LoVo (cell line): ENCODE measurements at regions not wholly inside any gene's neighbourhood (a gene's known extent, or its start where the extent isn't known, plus 50 kb on each side); places are given as distances from the start of the nearest gene placed in this dataset.

Source experiments
- DNase-seq: peaks from one replicate; pipeline ENCODE4 v3.0.0-alpha.2; 2016; ENCODE audit warnings: low spot score

DNA sequence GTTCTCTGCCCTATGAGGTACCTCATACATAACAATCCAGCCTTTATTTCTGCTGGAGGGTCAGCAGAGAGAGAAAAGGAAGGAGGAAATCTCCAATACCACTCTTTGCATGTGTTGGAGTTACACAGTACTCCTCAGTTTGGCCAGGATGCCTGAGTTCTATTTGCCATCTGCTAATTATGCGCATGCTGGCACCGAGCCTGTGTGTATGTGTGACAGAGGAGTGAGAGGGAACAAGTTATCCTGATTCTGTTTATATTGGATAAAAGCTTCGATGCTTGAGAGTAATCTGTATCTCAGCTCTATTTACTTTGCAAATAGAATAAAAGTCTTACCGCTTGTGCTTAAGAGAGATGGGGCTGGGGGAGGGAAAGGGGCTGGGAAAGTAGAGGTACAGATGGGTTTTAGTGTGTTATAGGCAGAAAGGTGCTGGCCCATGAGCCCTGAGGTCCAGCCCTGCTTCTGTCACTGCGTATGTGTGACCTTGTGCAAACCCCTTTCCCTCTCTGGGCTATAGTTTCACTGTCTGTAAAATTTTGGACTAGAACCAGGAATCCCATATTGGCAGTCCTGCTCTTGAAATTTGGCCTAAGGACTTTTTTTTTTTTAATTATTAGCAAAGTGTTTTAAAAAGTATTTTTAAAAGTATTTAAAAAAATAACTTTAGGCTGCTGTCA, 54.5 kb upstream of the PLXNA2 start:
- DNase-seq = no peak

GRCh38 chr1:208300084-208300770, 56.0 kb upstream of the PLXNA2 start:
- DNase-seq = no peak

GRCh38 chr1:208302699-208303238, 58.6 kb upstream of the PLXNA2 start:
- no peak for DNase-seq

GRCh38 chr1:208303743-208304712, 59.8 kb upstream of the PLXNA2 start:
- DNase-seq = no peak

DNA sequence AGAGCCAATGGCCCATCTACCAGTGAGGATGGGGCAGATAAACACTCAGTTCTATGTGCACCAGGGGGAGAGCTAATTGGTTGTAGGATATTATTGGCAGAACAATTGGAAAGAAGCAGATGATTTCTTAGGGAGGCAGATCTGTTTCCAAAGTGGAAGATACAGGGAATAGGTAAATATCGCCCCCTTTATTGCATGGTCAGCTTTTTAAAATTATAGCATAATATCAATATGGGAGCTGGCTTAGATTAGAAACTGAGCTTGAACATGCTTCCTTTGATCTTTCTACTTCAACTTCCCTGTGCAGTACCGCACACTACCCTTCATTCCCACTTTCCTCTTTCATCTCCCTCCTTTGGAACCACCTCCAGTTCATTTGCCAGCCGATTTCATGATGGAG, 64.0 kb upstream of the PLXNA2 start:
- DNase-seq = no peak

DNA sequence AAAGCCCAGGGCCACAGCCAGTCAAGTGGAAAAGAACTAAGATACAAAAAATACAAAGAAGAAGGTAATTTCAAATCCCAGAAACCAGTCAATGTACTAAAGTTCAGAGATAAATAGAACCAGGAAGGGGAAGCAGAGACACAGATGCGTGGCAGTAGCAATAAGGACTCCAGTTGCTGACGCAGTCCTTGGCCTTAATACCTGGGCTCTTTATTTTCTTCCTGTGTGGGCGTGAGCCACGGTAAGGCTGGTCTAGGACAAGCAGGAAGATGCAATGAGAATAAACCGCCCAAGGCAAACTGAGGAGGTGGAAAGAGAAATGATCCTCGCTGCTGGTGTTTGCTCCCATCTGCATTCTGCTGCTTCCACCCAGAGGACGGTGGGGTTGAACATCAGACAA, 65.6 kb upstream of the PLXNA2 start:
- no peak for DNase-seq

GRCh38 chr1:208312706-208313105, 68.5 kb upstream of the PLXNA2 start:
- no peak for DNase-seq

- DNase-seq = no peak
Measured at GRCh38 chr1:208314431-208314830, 70.2 kb upstream of the PLXNA2 start.

- no peak for DNase-seq
Measured at GRCh38 chr1:208318150-208318734, 74.1 kb upstream of the PLXNA2 start.

- no peak for DNase-seq
Measured at GRCh38 chr1:208324005-208324404, 79.8 kb upstream of the PLXNA2 start.

DNA sequence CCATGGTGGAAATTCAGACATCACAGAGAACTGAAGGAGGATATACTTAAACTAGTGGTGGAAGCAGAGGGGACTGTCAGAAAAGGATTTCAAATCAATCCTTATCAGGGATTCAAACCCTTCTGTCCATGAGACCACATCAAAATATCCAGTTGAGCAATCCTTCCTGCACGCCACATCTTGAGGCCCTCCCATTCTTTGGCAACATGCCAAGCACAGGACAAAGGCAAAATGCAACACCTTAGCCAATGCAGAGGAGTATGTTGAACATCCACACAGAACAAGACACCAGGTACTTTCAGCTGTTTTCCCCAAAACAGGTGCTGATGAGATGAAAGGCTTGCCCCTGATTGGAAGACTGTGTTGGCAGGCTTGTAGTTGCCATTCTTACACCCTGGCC, 81.8 kb upstream of the PLXNA2 start:
- DNase-seq = no peak

- DNase-seq = no peak
Measured at GRCh38 chr1:208329300-208329699, 85.1 kb upstream of the PLXNA2 start.

DNA sequence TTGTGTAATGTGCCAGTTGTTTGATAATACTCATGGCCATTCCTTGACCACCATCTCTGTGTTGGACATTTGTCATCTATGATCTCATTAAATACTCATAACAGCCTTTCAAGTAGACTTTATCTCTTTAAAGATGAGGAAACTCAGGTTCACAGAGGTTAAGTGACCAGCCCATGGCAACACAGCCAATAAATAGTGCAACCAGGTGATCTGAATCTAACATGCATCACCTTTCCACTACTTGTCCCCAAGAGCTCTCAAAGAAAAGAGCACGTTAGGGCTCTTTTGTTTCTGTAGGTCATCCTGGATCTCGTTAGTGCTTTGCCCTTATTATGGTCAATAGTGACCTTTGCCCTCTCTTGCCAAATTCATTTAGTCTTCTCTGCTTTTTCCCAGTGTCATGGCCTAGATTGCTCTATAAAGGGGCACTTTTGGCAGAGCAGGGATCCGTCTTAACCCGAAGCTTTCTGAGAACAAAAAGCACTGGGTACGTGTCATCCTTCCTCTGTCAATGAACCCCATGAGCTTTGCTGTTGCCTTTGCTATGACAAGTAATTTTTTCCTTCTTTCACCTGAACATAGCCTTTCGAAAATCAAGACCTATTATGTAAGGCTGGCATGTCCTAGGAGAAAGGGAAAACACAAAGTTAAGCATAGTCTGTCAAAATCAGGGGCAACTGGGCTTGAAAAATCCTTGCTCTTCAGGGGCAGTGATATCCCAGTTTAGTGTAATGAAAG, 88.0 kb upstream of the PLXNA2 start:
- DNase-seq = no peak

DNA sequence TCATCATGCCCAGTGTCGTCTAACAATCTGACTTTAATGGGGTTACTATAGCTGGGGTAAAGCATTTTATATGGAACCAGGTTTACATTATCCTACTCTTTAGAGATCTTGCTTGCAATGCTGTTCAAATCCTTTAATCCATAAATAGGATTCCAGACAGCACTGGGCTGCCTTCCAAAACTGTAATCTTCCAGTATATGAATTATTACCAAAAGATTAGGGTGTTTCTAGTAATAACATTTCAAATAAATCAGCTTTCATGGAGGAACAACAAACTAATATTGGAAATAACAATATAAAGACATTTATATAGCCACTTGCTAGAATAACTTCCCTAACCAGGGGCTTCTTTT, 88.6 kb upstream of the PLXNA2 start:
- DNase-seq = no peak

DNA sequence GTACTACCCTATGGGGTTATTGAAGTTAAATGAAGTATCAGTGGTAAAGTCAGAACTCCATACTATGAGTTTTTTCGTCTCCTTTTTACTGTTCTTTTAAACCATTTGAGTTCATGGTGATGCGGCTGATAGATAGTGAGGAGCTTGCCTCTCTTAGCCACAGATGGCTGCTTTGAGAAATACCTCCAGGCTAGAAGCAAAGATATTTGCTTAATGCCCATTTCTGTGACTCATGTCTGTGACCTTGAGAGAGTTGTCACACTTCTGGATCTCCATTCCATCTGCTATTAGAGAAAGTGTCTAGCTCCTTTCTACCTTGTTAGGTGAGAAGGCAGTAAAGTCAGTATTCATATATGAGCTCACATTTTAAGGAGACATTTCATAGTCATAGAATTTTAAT, 89.5 kb upstream of the PLXNA2 start:
- DNase-seq = no peak

DNA sequence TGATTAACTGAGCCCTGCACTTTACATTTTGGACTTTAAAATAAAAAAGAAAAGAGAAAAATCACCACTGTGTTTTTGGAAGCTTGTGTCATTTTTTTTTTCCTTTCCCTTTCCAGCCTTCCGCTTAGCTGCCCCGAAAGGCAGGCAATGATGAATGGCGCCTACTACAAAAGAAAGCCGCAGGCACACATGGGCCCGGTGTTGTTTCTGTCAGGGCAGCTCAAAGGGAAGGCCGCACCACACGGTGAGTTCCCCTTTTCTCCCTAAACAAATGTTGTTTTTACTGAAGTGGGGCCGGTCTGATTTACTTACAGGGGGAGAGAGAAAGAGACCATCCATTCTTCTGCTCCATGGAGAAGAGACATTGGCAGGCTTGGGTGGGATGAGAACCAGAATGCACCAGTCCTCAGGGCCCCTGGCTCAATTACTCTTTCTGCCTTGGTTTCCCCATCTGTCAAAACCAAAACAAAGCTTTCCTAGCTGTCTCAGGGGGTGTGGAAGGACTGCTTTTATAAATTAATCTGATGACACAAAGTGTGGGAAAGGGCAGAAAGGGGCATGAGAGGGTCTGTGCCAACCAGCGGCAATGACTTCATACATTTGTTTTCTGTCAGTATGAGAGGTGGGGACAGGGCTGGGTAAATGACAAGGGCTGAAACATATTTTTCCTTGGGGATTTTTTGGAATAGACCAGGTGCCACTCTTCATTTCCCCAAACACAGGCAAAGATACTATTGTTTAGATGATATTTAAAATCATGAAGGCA, 91.4 kb upstream of the PLXNA2 start:
- no peak for DNase-seq

GRCh38 chr1:208336137-208336518, 91.9 kb upstream of the PLXNA2 start:
- DNase-seq = no peak

DNA sequence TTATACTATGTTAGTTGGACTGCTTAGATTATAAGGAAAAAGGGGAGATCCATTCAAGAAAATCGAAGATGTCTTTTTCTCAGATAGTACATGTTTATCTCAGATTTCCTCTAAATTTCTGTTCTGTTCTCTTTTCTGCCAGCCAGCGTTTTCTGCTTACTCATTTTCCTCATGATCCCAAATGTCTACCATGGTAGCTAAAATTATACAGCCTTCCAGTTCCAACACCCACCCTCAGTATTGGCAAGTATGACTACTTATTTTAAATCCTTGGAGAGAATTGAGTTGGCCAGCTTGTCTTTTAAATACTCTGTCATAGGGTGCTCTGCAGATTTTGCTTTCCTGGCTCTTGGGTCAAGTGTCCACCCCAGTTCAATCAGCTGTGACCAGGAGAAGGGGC, 95.7 kb upstream of the PLXNA2 start:
- no peak for DNase-seq

GRCh38 chr1:208343226-208343625, 99.0 kb upstream of the PLXNA2 start:
- no peak for DNase-seq

- no peak for DNase-seq
Measured at GRCh38 chr1:208344202-208344857, 100.1 kb upstream of the PLXNA2 start.
